IPS-18c (cell line): ENCODE measurements at regions not wholly inside any gene's neighbourhood (a gene's known extent, or its start where the extent isn't known, plus 50 kb on each side); places are given as distances from the start of the nearest gene placed in this dataset.

ENCODE experiments used
- H3K4me3 ChIP-seq: 2 replicates; pipeline ENCODE4 v1.7.0; 2013; ENCODE audit warnings: low read depth, mild to moderate bottlenecking, low read length, moderate library complexity; ENCODE audit not compliant: insufficient read depth
- H3K9me3 ChIP-seq: one replicate; pipeline ENCODE4 v1.6.1; 2013; ENCODE audit warnings: mild to moderate bottlenecking, low read length, moderate library complexity; ENCODE audit not compliant: control insufficient read depth, insufficient read depth

GRCh38 chr13:39881383-39881782, 225.9 kb downstream of the COG6 start:
- H3K9me3 ChIP-seq: no peaks in the 10 kb centered on the region
- no peak overlapping the region for H3K4me3 ChIP-seq

- Histone ChIP-seq H3K4me3 (no peak overlapping the region), H3K9me3 (no peaks in the 10 kb centered on the region)
Measured at GRCh38 chr13:39881887-39882286, 226.4 kb downstream of the COG6 start.

- H3K4me3 ChIP-seq: no peak overlapping the region
- no peaks in the 10 kb centered on the region for H3K9me3 ChIP-seq
Measured at GRCh38 chr13:39884166-39884565, 228.7 kb downstream of the COG6 start.

- Histone ChIP-seq H3K4me3 (no peak overlapping the region), H3K9me3 (no peaks in the 10 kb centered on the region)
Measured at GRCh38 chr13:39886336-39886735, 230.9 kb downstream of the COG6 start.

- no peaks in the 10 kb centered on the region for H3K9me3 ChIP-seq
- no peak overlapping the region for H3K4me3 ChIP-seq
Measured at GRCh38 chr13:39887387-39887786, 231.9 kb downstream of the COG6 start.

- no peak overlapping the region for H3K4me3 ChIP-seq
- H3K9me3 ChIP-seq: no peaks in the 10 kb centered on the region
Measured at GRCh38 chr13:39888865-39889810, 233.7 kb downstream of the COG6 start.

- H3K9me3 ChIP-seq: no peaks in the 10 kb centered on the region
Measured at GRCh38 chr13:39890537-39890936, 235.1 kb downstream of the COG6 start.

GRCh38 chr13:39892721-39893685, 237.5 kb downstream of the COG6 start:
- no peaks in the 10 kb centered on the region for H3K9me3 ChIP-seq
- no peak overlapping the region for H3K4me3 ChIP-seq

More at GRCh38 chr13:39890537-39890936, 235.1 kb downstream of the COG6 start:
- no peak overlapping the region for H3K4me3 ChIP-seq

GRCh38 chr13:39893808-39894207, 238.3 kb downstream of the COG6 start:
- Histone ChIP-seq H3K9me3 (no peaks in the 10 kb centered on the region), H3K4me3 (no peak overlapping the region)

- H3K9me3 ChIP-seq: no peaks in the 10 kb centered on the region
Measured at GRCh38 chr13:39894586-39894985, 239.1 kb downstream of the COG6 start.

GRCh38 chr13:39895254-39895653, 239.8 kb downstream of the COG6 start:
- Histone ChIP-seq H3K4me3 (no peak overlapping the region), H3K9me3 (no peaks in the 10 kb centered on the region)

More at GRCh38 chr13:39894586-39894985, 239.1 kb downstream of the COG6 start:
- H3K4me3 ChIP-seq: no peak overlapping the region

GRCh38 chr13:39897636-39898035, 242.2 kb downstream of the COG6 start:
- H3K9me3 ChIP-seq: no peaks in the 10 kb centered on the region
- H3K4me3 ChIP-seq: no peak overlapping the region

GRCh38 chr13:39900106-39900750, 244.8 kb downstream of the COG6 start:
- Histone ChIP-seq H3K9me3 (no peaks in the 10 kb centered on the region), H3K4me3 (no peak overlapping the region)

GRCh38 chr13:39904959-39905358, 249.5 kb downstream of the COG6 start:
- no peak overlapping the region for H3K4me3 ChIP-seq
- no peaks in the 10 kb centered on the region for H3K9me3 ChIP-seq

GRCh38 chr13:39909634-39910033, 254.2 kb downstream of the COG6 start:
- no peaks in the 10 kb centered on the region for H3K9me3 ChIP-seq

GRCh38 chr13:39910041-39910440, 254.6 kb downstream of the COG6 start:
- H3K9me3 ChIP-seq: no peaks in the 10 kb centered on the region
- H3K4me3 ChIP-seq: no peak overlapping the region

More at GRCh38 chr13:39909634-39910033, 254.2 kb downstream of the COG6 start:
- no peak overlapping the region for H3K4me3 ChIP-seq

- Histone ChIP-seq H3K4me3 (no peak overlapping the region), H3K9me3 (no peaks in the 10 kb centered on the region)
Measured at GRCh38 chr13:39910833-39911232, 255.4 kb downstream of the COG6 start.
